OCI-LY1 (cell line): ENCODE measurements at regions not wholly inside any gene's neighbourhood (a gene's known extent, or its start where the extent isn't known, plus 50 kb on each side); places are given as distances from the start of the nearest gene placed in this dataset.

Experiments used
- H2AFZ ChIP-seq: fragments of 200-600 bp; sonication (generic), shearing (Covaris generic); 2 replicates; pipeline ENCODE4 v1.6.0; 2014; ENCODE audit warnings: antibody characterized with exemption, mild to moderate bottlenecking, low read length
- H3F3A ChIP-seq: fragments of 200-600 bp; sonication (generic), shearing (Covaris generic); 2 replicates; pipeline ENCODE4 v1.6.0; 2014; ENCODE audit warnings: mild to moderate bottlenecking, antibody characterized with exemption, low read length, moderate library complexity; ENCODE audit not compliant: insufficient read depth
- H3K27ac ChIP-seq: fragments of 200-600 bp; sonication (generic); 2 replicates; pipeline ENCODE4 v1.5.1; 2014; ENCODE audit warnings: low read length, mixed run types, mild to moderate bottlenecking, low read depth; ENCODE audit not compliant: poor library complexity, severe bottlenecking
- H3K27me3 ChIP-seq: fragments of 200-600 bp; sonication (generic); 2 replicates; pipeline ENCODE4 v1.6.0; 2014; ENCODE audit warnings: antibody characterized with exemption, mild to moderate bottlenecking, low read length, moderate library complexity; ENCODE audit not compliant: insufficient read depth
- H3K36me3 ChIP-seq: fragments of 200-600 bp; sonication (generic); 2 replicates; pipeline ENCODE4 v1.6.1; 2014; ENCODE audit warnings: mild to moderate bottlenecking, antibody characterized with exemption, low read length, moderate library complexity, mixed read lengths; ENCODE audit not compliant: insufficient read depth
- H3K4me1 ChIP-seq: fragments of 200-600 bp; sonication (generic); 2 replicates; pipeline ENCODE4 v1.5.1; 2014; ENCODE audit warnings: mild to moderate bottlenecking, low read length, moderate library complexity; ENCODE audit not compliant: insufficient read depth, severe bottlenecking
- H3K4me2 ChIP-seq: fragments of 200-600 bp; sonication (generic), shearing (Covaris generic); 2 replicates; pipeline ENCODE4 v1.6.1; 2014; ENCODE audit warnings: low read length
- H3K4me3 ChIP-seq: fragments of 200-600 bp; sonication (generic); 2 replicates; pipeline ENCODE4 v1.5.1; 2014; ENCODE audit warnings: low read length, low read depth, mild to moderate bottlenecking, mixed read lengths; ENCODE audit not compliant: poor library complexity, severe bottlenecking
- H3K79me2 ChIP-seq: fragments of 200-600 bp; shearing (Covaris generic); 2 replicates; pipeline ENCODE4 v1.6.1; 2016; ENCODE audit warnings: mixed run types, low read length, mixed read lengths; ENCODE audit not compliant: insufficient read depth
- H3K9ac ChIP-seq: fragments of 200-600 bp; sonication (generic), shearing (Covaris generic); 2 replicates; pipeline ENCODE4 v1.6.1; 2014; ENCODE audit warnings: mild to moderate bottlenecking, low read length, mixed read lengths
- H3K9me2 ChIP-seq: fragments of 200-600 bp; sonication (generic), shearing (Covaris generic); 2 replicates; pipeline ENCODE4 v1.6.1; 2014; ENCODE audit warnings: low read depth, mild to moderate bottlenecking, low read length, mixed read lengths
- H3K9me3 ChIP-seq: fragments of 200-600 bp; shearing (Covaris generic); 2 replicates; pipeline ENCODE4 v1.6.1; 2014; ENCODE audit warnings: low read length, mixed read lengths
- H4K20me1 ChIP-seq: fragments of 200-600 bp; sonication (generic), shearing (Covaris generic); 2 replicates; pipeline ENCODE4 v1.6.0; 2016; ENCODE audit warnings: mild to moderate bottlenecking, low read length; ENCODE audit not compliant: insufficient read depth
- CTCF ChIP-seq: fragments of 200-600 bp; sonication (generic), shearing (Covaris generic); IDR thresholded peaks from 2 replicates; pipeline ENCODE4 v1.5.1; 2017; ENCODE audit warnings: mild to moderate bottlenecking, antibody characterized with exemption, low read length, moderate library complexity, mixed read lengths
- EZH2 ChIP-seq: fragments of 200-600 bp; sonication (generic), shearing (Covaris generic); IDR thresholded peaks from 2 replicates; pipeline ENCODE4 v1.8.0; 2017; ENCODE audit warnings: borderline replicate concordance, mixed run types, mild to moderate bottlenecking, antibody characterized with exemption, low read length, moderate library complexity, mixed read lengths

GRCh38 chr2:121132054-121132761 lies 152.8 kb downstream of the TFCP2L1 start:
- Histone ChIP-seq H3K9me3 (no peaks in the 10 kb centered on the region), H3K79me2 (no peaks in the 10 kb centered on the region), H2AFZ (no peak overlapping the region), H3K9ac (no peak overlapping the region), H3K27ac (no peak overlapping the region), H3K27me3 (no peaks in the 10 kb centered on the region), H3K4me1 (no peaks in the 10 kb centered on the region), H4K20me1 (no peaks in the 10 kb centered on the region), H3K36me3 (no peaks in the 10 kb centered on the region), H3F3A (no peaks in the 10 kb centered on the region), H3K4me3 (no peak overlapping the region), H3K4me2 (no peak overlapping the region), H3K9me2 (no peaks in the 10 kb centered on the region)
- TF ChIP-seq EZH2 (no peak), CTCF (no peak)

GRCh38 chr2:121132762-121133107 lies 152.3 kb downstream of the TFCP2L1 start:
- no peak overlapping the region for H2AFZ ChIP-seq
- no peaks in the 10 kb centered on the region for H3K4me1 ChIP-seq
- no peaks in the 10 kb centered on the region for H3K79me2 ChIP-seq
- no peaks in the 10 kb centered on the region for H3K27me3 ChIP-seq
- no peak overlapping the region for H3K9ac ChIP-seq
- no peak for TF ChIP-seq EZH2
- no peak for TF ChIP-seq CTCF
- no peak overlapping the region for H3K27ac ChIP-seq
- H3K4me2 ChIP-seq, result no peak overlapping the region
- H3K4me3 ChIP-seq, result no peak overlapping the region
- no peaks in the 10 kb centered on the region for H3F3A ChIP-seq
- no peaks in the 10 kb centered on the region for H3K9me3 ChIP-seq
- H4K20me1 ChIP-seq, result no peaks in the 10 kb centered on the region
- H3K9me2 ChIP-seq, result no peaks in the 10 kb centered on the region
- no peaks in the 10 kb centered on the region for H3K36me3 ChIP-seq

- Histone ChIP-seq H3K9ac (no peak overlapping the region), H3K27ac (no peak overlapping the region), H2AFZ (no peak overlapping the region), H3K4me1 (no peaks in the 10 kb centered on the region), H3K36me3 (no peaks in the 10 kb centered on the region), H4K20me1 (no peaks in the 10 kb centered on the region), H3K27me3 (no peaks in the 10 kb centered on the region), H3K9me2 (no peaks in the 10 kb centered on the region), H3F3A (no peaks in the 10 kb centered on the region), H3K79me2 (no peaks in the 10 kb centered on the region), H3K4me2 (no peak overlapping the region), H3K9me3 (no peaks in the 10 kb centered on the region), H3K4me3 (no peak overlapping the region)
- TF ChIP-seq EZH2, result no peak
- no peak for TF ChIP-seq CTCF
Measured at GRCh38 chr2:121133551-121134319, 151.3 kb downstream of the TFCP2L1 start.
